ENCODE measurements at regions not wholly inside any gene's neighbourhood (a gene's known extent, or its start where the extent isn't known, plus 50 kb on each side); places are given as distances from the start of the nearest gene placed in this dataset.

DNA sequence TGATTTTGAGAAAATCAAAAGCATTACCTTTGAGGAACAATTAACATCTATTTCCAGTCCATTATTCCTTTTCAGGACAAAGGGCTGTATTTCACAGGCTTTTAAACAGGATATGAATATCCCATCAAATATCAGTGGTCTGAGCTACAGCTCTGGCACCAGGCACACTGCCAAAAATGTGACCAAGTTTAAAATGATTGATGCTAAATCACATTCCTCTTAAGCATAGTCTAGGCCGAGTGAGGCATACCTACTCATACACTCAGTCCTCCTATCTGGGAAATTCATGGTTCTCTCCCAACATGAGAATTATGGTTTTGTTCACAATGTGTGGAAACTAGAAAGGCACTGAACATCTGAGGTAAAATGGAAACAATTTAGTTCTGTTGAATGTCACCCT, 683.5 kb downstream of the TUSC7 start (continued):
- TF ChIP-seq, protein P1, sequence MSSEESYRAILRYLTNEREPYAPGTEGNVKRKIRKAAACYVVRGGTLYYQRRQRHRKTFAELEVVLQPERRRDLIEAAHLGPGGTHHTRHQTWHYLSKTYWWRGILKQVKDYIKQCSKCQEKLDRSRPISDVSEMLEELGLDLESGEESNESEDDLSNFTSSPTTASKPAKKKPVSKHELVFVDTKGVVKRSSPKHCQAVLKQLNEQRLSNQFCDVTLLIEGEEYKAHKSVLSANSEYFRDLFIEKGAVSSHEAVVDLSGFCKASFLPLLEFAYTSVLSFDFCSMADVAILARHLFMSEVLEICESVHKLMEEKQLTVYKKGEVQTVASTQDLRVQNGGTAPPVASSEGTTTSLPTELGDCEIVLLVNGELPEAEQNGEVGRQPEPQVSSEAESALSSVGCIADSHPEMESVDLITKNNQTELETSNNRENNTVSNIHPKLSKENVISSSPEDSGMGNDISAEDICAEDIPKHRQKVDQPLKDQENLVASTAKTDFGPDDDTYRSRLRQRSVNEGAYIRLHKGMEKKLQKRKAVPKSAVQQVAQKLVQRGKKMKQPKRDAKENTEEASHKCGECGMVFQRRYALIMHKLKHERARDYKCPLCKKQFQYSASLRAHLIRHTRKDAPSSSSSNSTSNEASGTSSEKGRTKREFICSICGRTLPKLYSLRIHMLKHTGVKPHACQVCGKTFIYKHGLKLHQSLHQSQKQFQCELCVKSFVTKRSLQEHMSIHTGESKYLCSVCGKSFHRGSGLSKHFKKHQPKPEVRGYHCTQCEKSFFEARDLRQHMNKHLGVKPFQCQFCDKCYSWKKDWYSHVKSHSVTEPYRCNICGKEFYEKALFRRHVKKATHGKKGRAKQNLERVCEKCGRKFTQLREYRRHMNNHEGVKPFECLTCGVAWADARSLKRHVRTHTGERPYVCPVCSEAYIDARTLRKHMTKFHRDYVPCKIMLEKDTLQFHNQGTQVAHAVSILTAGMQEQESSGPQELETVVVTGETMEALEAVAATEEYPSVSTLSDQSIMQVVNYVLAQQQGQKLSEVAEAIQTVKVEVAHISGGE (CRISPR knock-in tag; IDR thresholded peaks at IDR 0.05), result no peak
- TF ChIP-seq, protein P2, sequence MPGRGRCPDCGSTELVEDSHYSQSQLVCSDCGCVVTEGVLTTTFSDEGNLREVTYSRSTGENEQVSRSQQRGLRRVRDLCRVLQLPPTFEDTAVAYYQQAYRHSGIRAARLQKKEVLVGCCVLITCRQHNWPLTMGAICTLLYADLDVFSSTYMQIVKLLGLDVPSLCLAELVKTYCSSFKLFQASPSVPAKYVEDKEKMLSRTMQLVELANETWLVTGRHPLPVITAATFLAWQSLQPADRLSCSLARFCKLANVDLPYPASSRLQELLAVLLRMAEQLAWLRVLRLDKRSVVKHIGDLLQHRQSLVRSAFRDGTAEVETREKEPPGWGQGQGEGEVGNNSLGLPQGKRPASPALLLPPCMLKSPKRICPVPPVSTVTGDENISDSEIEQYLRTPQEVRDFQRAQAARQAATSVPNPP (IDR thresholded peaks at IDR 0.05; ENCODE audit: borderline replicate concordance, insufficient read depth, insufficient read length), result no peak

DNA sequence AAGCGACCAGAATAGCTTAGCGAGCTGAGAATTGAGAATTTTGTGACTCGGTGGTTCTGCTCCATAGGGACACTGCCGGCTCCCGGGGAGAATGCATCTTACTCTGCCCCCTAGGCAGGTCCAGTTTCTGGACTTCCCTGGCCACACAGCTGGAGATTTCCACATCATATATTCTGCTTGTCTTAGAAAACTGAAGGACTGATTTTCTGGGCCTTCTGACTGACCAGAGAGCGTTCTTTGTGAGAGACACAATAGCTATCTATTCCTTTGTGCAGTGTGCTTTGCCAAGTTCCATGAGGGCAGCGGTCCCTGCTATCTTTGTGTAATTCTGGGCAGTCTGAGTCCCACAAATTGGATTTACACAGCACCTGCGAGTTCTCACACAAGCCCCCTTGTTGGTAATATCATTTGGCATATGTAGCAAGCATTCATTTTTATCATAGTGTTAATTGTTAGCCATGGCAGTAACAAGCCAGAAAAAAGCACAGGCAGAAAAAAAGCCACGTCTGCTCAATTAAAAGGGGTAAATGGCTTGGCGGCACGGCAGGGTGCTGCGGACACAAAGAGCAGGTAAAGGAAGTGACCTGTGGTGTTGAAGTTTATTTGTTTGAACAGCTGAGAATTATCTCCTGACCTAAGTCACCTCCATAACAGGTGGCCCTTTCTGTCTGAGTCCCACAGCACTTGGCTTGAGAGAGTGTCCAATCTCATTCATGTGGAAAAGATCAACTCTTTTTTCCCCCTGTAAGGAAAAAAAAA, 688.7 kb downstream of the TUSC7 start:
- H4K20me1 ChIP-seq (replicated peaks; ENCODE audit: control insufficient read depth, insufficient read depth, low read length), result no peaks in the 10 kb centered on the region
- no peak overlapping the region for H3K27ac ChIP-seq (ENCODE audit: extremely low read depth, low read depth, low read length)
- no peaks in the 10 kb centered on the region for H3K79me2 ChIP-seq (ENCODE audit: control insufficient read depth, insufficient read depth, low read length)
- no peaks in the 10 kb centered on the region for H3K4me1 ChIP-seq (replicated peaks in 1 of 2; ENCODE audit: control insufficient read depth in 2 of 2, insufficient read depth in 2 of 2, low read length in 2 of 2)
- no peaks in the 10 kb centered on the region for H3K9me3 ChIP-seq (replicated peaks; ENCODE audit: control insufficient read depth, insufficient read depth, low read depth, low read length)
- H3K9ac ChIP-seq (ENCODE audit: insufficient read depth in 1 of 2, low read depth in 2 of 2, low read length in 2 of 2), result no peak overlapping the region
- no peak overlapping the region for H3K4me2 ChIP-seq (ENCODE audit: insufficient read depth, low read length)
- no peaks in the 10 kb centered on the region for H3K9me1 ChIP-seq (ENCODE audit: control insufficient read depth, insufficient read depth, low read length)
- H2AFZ ChIP-seq (ENCODE audit: low read depth, low read length), result no peak overlapping the region
- intact Hi-C loops (cut with micrococcal nuclease) (no loop called here), in situ Hi-C loops (cut with MboI) (no loop called here)
- H3K4me3 ChIP-seq, result no peak overlapping the region
- no peak for DNase-seq (ENCODE audit: extremely low read depth in 1 of 4, low spot score in 3 of 4)
- no peaks in the 10 kb centered on the region for H3K36me3 ChIP-seq (ENCODE audit: control insufficient read depth, insufficient read depth, low read length)
- WGBS (ENCODE audit: insufficient coverage, low coverage, missing lambda C conversion rate), result 1% methylated on average over 12 of the region's 12 CpGs
- BruUV-seq (replicated peaks), result no TSS peak
- ChIA-PET CTCF (ENCODE audit: low intra/inter-chr PET ratio) (no interaction called here), POLR2A (interaction anchor here (0.6 kb wide), 1 partner anchor 281 kb away, joined by 4 read pairs; no protein-coding TSS in a partner anchor)
- H3K27me3 ChIP-seq (ENCODE audit: control insufficient read depth in 2 of 2, insufficient read depth in 2 of 2, low read length in 2 of 2), result no peaks in the 10 kb centered on the region
- no peak for FAIRE-seq
- no peak for TF ChIP-seq CBX3 (IDR thresholded peaks at IDR 0.05; ENCODE audit: borderline replicate concordance in 1 of 2, low read length in 2 of 2)
- no peak for TF ChIP-seq NCOA6 (IDR thresholded peaks at IDR 0.05)
- no peak for TF ChIP-seq SREBF1 (IDR thresholded peaks at IDR 0.05; ENCODE audit: borderline replicate concordance, low read depth, low read length)
- TF ChIP-seq, protein P3, sequence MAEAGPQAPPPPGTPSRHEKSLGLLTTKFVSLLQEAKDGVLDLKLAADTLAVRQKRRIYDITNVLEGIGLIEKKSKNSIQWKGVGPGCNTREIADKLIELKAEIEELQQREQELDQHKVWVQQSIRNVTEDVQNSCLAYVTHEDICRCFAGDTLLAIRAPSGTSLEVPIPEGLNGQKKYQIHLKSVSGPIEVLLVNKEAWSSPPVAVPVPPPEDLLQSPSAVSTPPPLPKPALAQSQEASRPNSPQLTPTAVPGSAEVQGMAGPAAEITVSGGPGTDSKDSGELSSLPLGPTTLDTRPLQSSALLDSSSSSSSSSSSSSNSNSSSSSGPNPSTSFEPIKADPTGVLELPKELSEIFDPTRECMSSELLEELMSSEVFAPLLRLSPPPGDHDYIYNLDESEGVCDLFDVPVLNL (CRISPR knock-in tag; IDR thresholded peaks at IDR 0.05; ENCODE audit: low read depth), result no peak
- ATAC-seq, result no peak

Data from K562 (cell line).